ENCODE measurements at regions not wholly inside any gene's neighbourhood (a gene's known extent, or its start where the extent isn't known, plus 50 kb on each side); places are given as distances from the start of the nearest gene placed in this dataset.
"Not testable (repeated sequence)": the region's sequence is repeated elsewhere in the genome, so short reads cannot be mapped to it uniquely, and the experiment has no call there.

- no peak for DNase-seq
Measured at GRCh38 chr12:119931402-119931801, 54.3 kb upstream of the CIT start.

DNA sequence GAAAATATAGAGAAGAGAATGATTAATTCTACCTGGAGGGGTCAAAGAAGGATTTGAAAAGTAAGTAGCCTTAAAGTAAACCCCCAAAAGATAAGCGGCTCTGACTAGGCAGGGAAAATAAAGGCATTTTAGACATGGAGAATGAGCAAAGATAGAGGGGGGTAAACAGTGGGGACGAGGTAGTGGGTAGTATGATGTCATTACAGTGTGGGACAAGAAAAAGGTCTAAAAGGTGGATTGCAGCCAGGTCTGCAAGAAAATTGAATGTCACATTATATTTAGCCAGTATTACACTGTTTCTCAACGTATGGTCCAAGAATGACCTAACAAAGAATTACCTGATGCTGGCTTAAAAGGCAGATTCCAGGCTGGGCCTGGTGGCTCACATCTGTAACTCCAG, 55.8 kb upstream of the CIT start:
- DNase-seq, result no peak

GRCh38 chr12:119934780-119935179, 54.3 kb upstream of the BICDL1 start:
- DNase-seq, result not testable (repeated sequence)

GRCh38 chr12:119936705-119937311, 52.2 kb upstream of the BICDL1 start:
- DNase-seq, result peak; percentile 45

- DNase-seq, result peak; percentile 34
Measured at GRCh38 chr12:119938049-119938667, 50.9 kb upstream of the BICDL1 start.

Measured in left hindlimb (tissue), 1 donor.